HEK293T (cell line): ENCODE measurements at regions not wholly inside any gene's neighbourhood (a gene's known extent, or its start where the extent isn't known, plus 50 kb on each side); places are given as distances from the start of the nearest gene placed in this dataset.
"Not testable (repeated sequence)": the region's sequence is repeated elsewhere in the genome, so short reads cannot be mapped to it uniquely, and the experiment has no call there.

Source experiments
- ARNT ChIP-seq: fragments of 450-650 bp; IDR thresholded peaks from 2 replicates; pipeline ENCODE4 v1.6.1; 2017; ENCODE audit warnings: mild to moderate bottlenecking
- BHLHE40 ChIP-seq: fragments of 450-650 bp; IDR thresholded peaks from 2 replicates; pipeline ENCODE4 v1.6.1; 2016; ENCODE audit warnings: mild to moderate bottlenecking, moderate library complexity, borderline replicate concordance
- CTBP1 ChIP-seq: fragments of 450-650 bp; IDR thresholded peaks from 2 replicates; pipeline ENCODE4 v1.6.1; 2016; ENCODE audit warnings: borderline replicate concordance
- FOXA1 ChIP-seq: fragments of 450-650 bp; IDR thresholded peaks from 2 replicates; pipeline ENCODE4 v1.6.1; 2016; ENCODE audit warnings: mild to moderate bottlenecking
- FOXK2 ChIP-seq: fragments of 450-650 bp; IDR thresholded peaks from 2 replicates; pipeline ENCODE4 v1.6.1; 2016; ENCODE audit warnings: mild to moderate bottlenecking
- FOXM1 ChIP-seq: fragments of 450-650 bp; IDR thresholded peaks from 2 replicates; pipeline ENCODE4 v1.6.1; 2017; ENCODE audit warnings: mild to moderate bottlenecking, borderline replicate concordance
- HDGF ChIP-seq: fragments of 450-650 bp; IDR thresholded peaks from 2 replicates; pipeline ENCODE4 v1.6.1; 2017; ENCODE audit warnings: antibody characterized with exemption, borderline replicate concordance
- L3MBTL2 ChIP-seq: fragments of 450-650 bp; conservative IDR thresholded peaks from 2 replicates; pipeline ENCODE4 v1.6.1; 2016; ENCODE audit warnings: mild to moderate bottlenecking
- LEF1 ChIP-seq: fragments of 450-650 bp; IDR thresholded peaks from 2 replicates; pipeline ENCODE4 v1.6.1; 2017; ENCODE audit warnings: mild to moderate bottlenecking, borderline replicate concordance
- NFRKB ChIP-seq: fragments of 450-650 bp; IDR thresholded peaks from 2 replicates; pipeline ENCODE4 v1.6.1; 2016; ENCODE audit warnings: mild to moderate bottlenecking, moderate library complexity
- SP1 ChIP-seq: fragments of 450-650 bp; IDR thresholded peaks from 2 replicates; pipeline ENCODE4 v1.6.1; 2017
- SUZ12 ChIP-seq: fragments of 450-650 bp; IDR thresholded peaks from 2 replicates; pipeline ENCODE4 v1.6.1; 2016; ENCODE audit warnings: mild to moderate bottlenecking
- TARDBP ChIP-seq: fragments of 450-650 bp; IDR thresholded peaks from 2 replicates; pipeline ENCODE4 v1.6.1; 2016
- TF ChIP-seq, protein P1 (sequence below): fragments of 450-650 bp; IDR thresholded peaks from 2 replicates; pipeline ENCODE4 v1.6.1; 2016

DNA sequence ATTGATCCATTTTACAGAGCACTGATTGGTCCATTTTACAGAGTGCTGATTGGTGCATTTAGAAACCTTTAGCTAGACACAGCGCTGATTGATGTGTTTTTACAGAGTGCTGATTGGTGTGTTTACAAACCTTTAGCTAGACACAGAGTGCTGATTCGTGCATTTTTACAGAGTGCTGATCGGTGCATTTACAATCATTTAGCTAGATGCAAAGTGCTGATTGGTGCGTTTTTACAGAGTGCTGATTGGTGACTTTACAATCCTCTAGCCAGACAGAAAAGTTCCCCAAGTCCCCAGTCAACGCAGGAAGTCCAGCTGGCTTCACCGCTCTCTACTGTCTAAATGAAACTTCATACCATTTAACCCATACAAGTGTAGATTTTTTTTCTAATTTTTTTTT is 228.5 kb upstream of the FIGN start:
- TF ChIP-seq, protein P1, sequence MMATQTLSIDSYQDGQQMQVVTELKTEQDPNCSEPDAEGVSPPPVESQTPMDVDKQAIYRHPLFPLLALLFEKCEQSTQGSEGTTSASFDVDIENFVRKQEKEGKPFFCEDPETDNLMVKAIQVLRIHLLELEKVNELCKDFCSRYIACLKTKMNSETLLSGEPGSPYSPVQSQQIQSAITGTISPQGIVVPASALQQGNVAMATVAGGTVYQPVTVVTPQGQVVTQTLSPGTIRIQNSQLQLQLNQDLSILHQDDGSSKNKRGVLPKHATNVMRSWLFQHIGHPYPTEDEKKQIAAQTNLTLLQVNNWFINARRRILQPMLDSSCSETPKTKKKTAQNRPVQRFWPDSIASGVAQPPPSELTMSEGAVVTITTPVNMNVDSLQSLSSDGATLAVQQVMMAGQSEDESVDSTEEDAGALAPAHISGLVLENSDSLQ, result not testable (repeated sequence)
- TF ChIP-seq FOXM1, FOXK2, SP1, LEF1, NFRKB, BHLHE40, CTBP1, L3MBTL2, SUZ12, ARNT, TARDBP, HDGF, FOXA1: not testable (repeated sequence)
